Endothelial cell of umbilical vein (primary cell): ENCODE measurements at regions not wholly inside any gene's neighbourhood (a gene's known extent, or its start where the extent isn't known, plus 50 kb on each side); places are given as distances from the start of the nearest gene placed in this dataset.

Source experiments
- CTCF ChIP-seq, 2 donors: IDR thresholded peaks; 1 replicate in 1 of 2; 2 replicates in 1 of 2; pipeline ENCODE4 v1.5.1; 2011; ENCODE audit warnings: low read length in 2 of 2, mild to moderate bottlenecking in 2 of 2, moderate library complexity in 2 of 2, control low read depth in 1 of 2, inconsistent platforms in 1 of 2, low read depth in 1 of 2; ENCODE audit not compliant: insufficient read depth in 1 of 2; ENCODE audit errors: extremely low read depth in 1 of 2
- EZH2 ChIP-seq: IDR thresholded peaks from 2 replicates; pipeline ENCODE4 v1.6.1; 2012; ENCODE audit warnings: borderline replicate concordance, low read depth, mild to moderate bottlenecking, moderate library complexity, low read length, inconsistent platforms; ENCODE audit not compliant: severe bottlenecking
- MYC ChIP-seq: IDR thresholded peaks from one replicate; pipeline ENCODE4 v1.6.1; 2011; ENCODE audit warnings: mild to moderate bottlenecking, low read depth, low read length

DNA sequence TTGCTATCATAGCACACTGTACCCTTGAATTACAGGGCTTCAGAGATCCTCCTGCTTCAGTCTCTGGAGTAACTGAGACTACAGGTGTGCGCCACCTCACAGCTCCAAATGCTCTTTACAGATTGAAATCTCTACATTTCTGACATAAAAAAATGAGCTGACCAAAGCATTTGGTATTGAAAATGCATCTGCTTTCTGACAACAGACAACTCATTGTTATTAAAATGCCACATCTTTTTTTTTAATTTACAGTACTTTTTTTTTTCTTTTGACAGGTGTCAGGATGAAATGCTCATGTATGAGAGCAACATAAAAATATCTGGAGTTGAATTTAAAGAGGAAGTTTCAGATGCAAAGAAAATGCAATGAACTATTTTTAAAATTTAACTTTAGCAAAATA is 764.5 kb downstream of the TRAM1L1 start:
- TF ChIP-seq CTCF (IDR thresholded peaks at IDR 0.05; ENCODE audit: extremely low read depth in 1 of 2, insufficient read depth in 1 of 2, low read depth in 1 of 2, low read length in 2 of 2) (no peak), EZH2 (no peak), MYC (no peak)
